Activated T-cell treated with anti-CD3 and anti-CD28 coated beads, Interleukin-2, amount 50 U/mL, for 48 hours (primary cell): ENCODE measurements at regions not wholly inside any gene's neighbourhood (a gene's known extent, or its start where the extent isn't known, plus 50 kb on each side); places are given as distances from the start of the nearest gene placed in this dataset.
A peak's percentile ranks its signal among the peaks of the same experiment; 100 is the strongest.

Source experiments
- DNase-seq, 2 experiments: peaks; one replicate each; pipeline ENCODE4 v3.0.0-alpha.2; 2020

DNA sequence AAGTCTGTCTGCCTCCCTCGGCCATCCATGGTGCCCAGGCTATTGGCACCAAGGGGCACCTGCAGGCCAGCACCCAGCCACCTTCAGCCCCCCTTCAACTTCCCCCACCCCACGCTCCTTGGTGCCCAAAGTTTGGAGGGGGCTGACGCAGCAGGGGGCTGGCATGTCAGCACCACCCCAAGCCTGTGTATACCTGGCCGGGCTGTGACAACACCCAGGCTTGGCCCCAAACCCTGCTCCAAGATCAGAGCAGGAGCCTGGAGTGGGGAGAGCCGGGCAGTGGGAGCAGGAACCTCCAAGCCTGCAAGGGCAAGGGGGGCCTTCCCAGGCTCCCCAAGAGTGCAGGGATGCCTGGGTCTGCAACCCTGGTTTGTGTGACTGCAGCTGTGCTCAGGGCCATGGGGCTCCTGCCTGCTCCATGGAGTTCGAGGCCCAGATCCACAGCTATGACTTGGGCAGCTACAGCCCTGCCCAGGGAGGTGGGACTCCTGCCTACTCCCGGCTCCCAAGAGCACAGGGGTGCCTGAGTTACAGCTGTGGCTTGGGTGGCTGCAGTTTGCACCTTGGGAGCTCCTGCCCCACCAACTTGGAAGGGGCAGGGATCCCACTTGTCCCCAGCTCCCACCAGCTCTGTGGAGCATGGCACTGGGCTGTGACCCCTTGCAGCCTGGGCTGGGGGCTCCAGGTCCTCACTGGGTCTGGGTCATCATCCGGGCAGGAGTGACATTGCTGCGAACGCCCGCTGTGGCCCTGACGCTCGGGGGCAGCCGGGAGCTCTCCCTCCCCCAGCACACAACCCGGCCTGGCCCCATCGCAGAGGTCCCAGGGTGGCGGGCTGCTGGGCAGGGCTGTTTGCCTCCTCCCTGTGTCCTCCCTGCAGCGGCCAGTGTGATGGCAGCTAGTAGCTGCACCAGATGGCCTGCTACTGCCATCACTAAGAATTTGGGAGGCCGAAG, 175.5 kb upstream of the SDK2 start:
- DNase-seq, result no peak

DNA sequence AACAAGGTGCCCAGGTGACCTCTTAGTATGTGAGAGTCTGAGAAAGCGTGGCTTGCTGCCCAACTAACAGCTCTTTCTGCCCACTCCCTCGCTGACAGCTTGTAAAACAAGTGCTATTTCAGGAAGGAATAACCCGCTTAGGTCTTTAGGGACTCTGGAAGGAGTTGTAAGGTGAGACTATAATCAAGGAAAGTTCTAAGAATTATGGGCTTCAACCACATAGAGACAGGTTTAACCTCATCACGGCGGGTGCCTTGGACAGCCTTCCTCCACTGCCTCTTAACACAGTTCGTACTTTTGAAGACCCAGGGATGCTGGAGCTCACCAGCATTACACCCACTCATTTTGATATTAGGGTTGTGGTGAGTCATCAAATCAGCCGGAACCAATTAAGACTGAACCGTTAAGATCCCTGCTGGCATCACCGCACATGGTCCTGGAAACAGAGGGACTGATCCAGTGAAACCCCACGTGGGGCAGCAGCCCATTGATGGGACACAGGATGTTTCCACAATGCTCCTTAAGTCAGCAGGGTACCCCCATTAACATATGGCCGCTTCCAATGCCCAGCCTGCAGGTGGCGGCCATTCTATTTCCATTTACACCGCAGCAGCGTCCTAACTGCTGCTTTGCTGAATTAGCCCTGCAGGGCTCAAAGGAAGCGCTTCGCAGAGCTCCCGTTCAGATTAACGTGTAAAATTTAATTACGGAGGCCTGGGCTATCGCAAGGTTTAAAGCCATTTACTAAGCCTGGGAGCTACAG, 176.6 kb upstream of the SDK2 start:
- no peak for DNase-seq

DNA sequence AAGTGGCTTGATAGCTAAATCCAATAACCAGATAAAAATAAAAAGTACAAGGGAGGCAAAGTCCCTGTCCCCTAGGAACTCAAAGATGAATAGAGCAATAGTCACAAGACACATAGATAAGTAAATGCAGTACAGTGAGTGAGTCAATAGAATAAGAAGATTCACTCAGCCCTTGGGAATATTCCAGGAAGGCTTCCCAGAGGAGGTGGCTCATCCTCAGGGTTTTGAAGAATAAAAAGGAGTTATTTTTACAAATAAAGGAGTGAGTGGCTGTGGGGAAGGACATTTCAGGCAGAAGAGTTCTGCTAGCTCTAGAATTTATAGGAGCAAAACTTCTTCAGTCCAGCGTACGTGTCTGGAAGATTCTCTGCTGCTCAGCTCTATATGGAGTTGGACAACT, 177.4 kb upstream of the SDK2 start:
- no peak for DNase-seq

DNA sequence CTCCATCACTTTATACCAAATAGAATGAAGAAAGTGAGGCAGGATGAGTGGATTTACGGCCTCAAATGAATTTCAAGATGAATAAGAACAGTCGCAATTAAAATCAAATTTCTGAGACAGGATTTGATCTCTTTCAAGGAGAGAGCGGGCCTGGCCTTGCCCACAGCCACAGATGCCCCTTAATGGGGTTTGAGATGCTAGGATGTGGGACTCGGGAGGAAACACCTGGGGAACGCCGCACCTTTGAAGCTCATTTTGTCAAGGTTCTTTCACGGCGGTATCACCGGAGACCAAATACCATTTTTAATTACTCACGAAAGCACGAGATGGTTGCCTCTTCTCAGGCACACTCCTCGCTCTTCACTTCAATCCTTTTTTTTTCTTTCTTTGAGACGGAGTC, 178.1 kb upstream of the SDK2 start:
- DNase-seq, result no peak

DNA sequence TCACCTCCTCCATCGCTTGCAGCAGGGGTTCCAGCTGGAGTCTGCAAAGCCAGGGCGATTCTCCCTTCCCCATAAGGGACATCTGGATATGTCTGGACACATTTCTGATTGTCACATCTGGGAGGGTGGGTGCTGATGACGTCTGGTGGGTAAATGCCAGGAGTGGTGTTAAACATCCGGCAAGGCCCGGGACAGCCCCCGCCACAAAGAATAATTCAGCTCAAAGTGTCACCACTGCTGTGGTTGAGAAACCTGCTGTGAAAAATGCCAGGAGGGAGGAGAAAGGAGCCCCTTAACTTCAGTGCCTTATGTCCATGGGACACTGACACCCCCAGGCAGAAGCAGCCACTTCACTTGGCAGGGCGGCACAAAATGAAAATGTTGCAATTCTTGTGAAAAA, 179.4 kb upstream of the SDK2 start:
- no peak for DNase-seq

DNA sequence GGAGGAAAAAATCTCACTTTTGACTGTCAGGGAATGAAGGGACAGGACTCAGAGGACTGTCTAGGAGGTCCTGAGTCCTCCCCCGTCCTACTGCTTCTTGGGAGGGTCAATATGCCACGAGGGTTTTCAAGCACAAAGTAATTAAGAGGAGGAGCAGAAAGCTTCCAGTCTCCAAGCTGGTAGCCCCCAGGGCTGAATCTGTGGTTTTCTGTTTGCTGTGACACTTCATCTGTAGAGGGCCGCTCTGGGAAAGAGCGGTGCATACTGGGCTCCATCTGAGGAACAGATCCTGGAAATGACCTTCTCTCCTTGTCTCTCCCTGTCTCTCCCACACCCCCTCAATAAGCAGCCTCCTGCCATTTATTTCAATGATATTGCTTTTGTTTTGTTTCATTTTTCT, 180.1 kb upstream of the SDK2 start:
- no peak for DNase-seq

DNA sequence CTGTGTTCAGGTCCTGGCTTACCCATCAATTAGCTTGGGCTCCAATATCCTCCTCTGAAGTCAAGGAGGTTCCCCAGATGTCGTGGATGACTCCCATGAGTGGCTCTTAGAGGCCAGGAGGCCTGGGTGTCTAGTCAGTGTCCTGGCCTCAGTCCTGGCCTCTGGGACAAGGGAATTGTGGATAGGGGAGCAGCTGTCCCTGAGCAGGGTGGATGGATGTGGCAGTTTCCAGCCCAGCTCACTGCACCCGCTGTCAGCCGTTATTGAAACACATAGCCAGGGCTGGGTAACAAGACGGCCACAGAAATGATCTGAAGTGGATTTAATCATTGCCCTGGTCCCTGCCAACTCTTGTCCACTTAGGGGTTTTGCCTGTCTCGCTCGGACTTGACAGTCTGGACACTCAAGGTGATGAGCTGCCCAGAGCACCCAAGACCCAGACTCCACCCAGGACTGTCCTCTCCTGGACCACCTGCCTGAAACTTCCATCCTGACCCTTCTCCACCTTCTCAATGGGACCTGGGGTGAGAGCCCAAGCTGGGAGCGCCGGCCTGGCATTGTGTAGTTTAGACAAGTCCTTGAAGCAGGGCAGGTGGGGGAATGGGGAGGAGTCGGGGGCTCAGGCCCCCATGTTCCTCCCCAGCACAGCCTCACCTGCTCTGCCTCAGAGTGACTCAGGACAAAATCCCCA, 182.1 kb upstream of the SDK2 start:
- DNase-seq, result no peak

GRCh38 chr17:73826872-73827228, 182.6 kb upstream of the SDK2 start:
- no peak for DNase-seq

DNA sequence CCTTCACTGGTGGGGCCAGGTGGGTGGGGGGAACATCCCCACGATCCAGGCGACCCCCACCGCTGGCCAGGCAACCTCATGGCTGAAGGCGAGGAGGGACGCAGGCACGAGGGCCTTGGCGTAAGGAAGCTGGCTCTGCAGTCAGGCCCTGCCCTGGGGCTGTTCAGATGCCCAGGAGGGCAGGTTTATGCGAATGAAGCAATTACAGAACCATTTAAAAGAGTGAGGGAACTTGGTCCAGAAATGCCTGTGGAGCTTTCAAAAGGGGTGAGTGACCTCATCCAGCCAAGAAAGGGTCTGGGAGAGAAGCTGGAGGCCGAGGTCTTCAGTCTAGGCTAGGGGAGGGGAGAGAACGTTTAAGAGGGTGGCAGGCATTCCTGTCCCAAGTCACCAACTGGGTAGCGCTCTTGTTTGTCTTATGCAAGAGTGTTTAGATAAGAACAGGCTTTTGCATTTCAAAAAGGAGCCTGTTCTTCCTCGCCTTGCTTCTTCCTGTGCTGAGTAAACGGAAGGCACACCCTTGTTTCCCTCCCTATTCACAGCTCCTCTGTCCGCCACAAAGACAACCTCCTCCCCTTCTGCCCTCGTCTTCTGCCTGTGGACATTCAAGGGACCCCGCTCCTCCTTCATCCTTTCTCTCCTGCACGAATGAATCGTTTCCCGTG, 183.5 kb upstream of the SDK2 start:
- peak in 1 of 2 experiments; percentile 34 for DNase-seq

DNA sequence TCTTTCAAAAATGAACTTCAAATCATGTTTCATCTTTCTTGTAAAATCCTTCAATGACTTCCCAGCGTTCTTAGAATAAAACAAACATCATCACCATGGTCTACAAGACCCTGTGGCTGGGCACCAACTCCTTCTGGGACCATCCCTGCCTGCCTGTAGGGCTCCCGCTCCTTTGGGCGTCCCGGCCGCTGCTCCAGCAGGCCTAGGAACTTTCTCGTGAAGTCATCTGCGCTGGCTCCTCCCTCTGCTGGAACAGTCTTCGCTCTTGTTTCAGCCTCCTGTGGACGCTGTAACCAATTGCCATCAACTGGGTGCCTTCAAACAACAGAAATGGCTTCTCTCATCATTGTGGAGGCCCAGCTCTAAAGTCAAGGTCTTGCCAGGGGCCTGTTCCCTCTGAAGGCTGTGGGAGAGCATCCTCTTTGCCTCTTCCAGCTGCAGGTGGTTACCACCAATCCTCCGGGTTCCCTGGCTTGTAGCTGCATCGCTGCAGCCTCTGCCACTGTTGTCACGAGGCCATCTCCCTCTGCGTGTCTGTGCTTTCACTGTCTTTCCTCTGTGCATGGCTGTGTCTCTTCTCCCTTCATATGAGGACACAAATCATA, 185.5 kb upstream of the SDK2 start:
- no peak for DNase-seq

GRCh38 chr17:73831699-73832098, 187.5 kb upstream of the SDK2 start:
- DNase-seq, result no peak

- DNase-seq, result no peak
Measured at GRCh38 chr17:73833775-73834488, 189.7 kb upstream of the SDK2 start.

GRCh38 chr17:73834684-73835343, 190.6 kb upstream of the SDK2 start:
- no peak for DNase-seq

DNA sequence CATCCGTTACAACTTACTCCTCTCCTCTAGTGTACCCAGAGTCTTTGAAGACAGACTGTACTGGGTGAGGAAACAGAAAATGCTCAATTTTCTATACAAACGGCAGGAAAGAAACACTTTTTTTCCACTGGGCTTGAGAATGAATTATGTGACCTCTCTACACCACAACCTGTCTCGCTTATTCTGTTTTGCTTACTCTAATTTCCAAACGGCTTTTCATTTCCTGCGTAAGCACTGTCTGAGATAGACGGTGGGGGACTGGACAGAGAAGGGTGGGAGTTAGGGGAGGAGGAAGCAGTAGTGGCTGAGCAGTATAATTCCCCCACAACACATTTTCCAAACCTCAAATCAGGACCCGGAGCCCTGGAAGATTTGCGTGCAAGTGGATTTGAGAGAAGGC, 191.4 kb upstream of the SDK2 start:
- DNase-seq, result no peak

DNA sequence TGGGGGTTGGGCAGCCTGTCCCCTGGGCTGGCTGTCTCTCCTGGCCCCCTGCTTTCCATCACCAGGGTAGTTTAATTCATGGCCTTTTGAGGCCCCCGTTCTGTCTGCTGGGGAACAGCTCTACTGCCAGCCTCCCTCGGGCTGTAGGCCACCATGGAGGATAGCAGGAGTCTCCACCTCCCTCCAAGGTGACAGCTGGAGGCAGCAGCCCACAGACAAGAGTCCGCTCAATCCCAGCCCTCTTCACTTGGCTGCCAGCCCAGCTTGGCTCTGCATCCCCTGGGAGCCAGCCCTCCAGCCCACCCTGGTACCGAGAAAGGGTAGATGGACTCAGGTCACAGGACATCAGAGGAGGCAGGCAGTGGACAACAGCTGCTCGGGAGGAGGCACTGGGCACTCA, 194.6 kb upstream of the SDK2 start:
- DNase-seq, result no peak

- no peak for DNase-seq
Measured at GRCh38 chr17:73840829-73841228, 196.6 kb upstream of the SDK2 start.

- peak in 1 of 2 experiments; percentile 29 for DNase-seq
Measured at GRCh38 chr17:73841431-73842060, 197.3 kb upstream of the SDK2 start.

- no peak for DNase-seq
Measured at GRCh38 chr17:73847952-73848351, 203.7 kb upstream of the SDK2 start.

DNA sequence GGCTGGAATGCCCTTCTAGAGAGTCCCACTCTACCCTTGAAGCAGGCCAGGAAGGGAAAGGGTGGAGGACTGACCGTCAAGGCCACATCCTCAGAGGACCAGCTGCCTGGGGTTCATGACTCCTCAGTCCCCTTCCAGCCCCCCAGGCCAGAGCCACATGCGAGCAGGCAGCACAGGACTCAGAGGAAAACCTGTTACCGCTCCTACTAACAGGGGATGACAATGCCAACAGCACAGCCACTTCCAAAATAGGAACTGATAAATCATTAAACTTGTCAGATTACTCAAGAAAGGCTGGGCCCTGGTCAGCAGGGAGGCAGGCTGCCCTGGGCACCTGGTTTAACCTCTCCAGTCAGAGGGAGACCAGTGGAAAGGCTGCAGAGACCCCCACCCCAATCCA, 206.2 kb upstream of the SDK2 start:
- DNase-seq, result no peak

- DNase-seq, result no peak
Measured at GRCh38 chr17:73851091-73851490, 206.8 kb upstream of the SDK2 start.

- no peak for DNase-seq
Measured at GRCh38 chr17:73851921-73852320, 207.7 kb upstream of the SDK2 start.
